Psoas muscle (tissue), 7 donors: ENCODE measurements at regions not wholly inside any gene's neighbourhood (a gene's known extent, or its start where the extent isn't known, plus 50 kb on each side); places are given as distances from the start of the nearest gene placed in this dataset.
"Not testable (repeated sequence)": the region's sequence is repeated elsewhere in the genome, so short reads cannot be mapped to it uniquely, and the experiment has no call there.

Source experiments
- ATAC-seq, 4 donors: fragments of 200-7000 bp; cut with Tn5 transposase; one replicate each; pipeline ENCODE4 v1.9.1; 2020; ENCODE audit warnings: moderate library complexity in 3 of 4, mild to moderate bottlenecking in 2 of 4
- DNase-seq, 2 donors: peaks; one replicate each; pipeline ENCODE4 v3.0.0-alpha.2; 2020
- H3K27ac ChIP-seq: fragments of 200-600 bp; one replicate; pipeline ENCODE4 v1.8.0; 2022
- H3K27me3 ChIP-seq, 3 donors: fragments of 200-600 bp in 1 of 3; one replicate each; pipeline versions ENCODE4 v1.6.1 to v1.8.0; 2013 to 2022; ENCODE audit warnings: low read length in 2 of 3, mild to moderate bottlenecking in 2 of 3, moderate library complexity in 1 of 3; ENCODE audit not compliant: insufficient read depth in 3 of 3
- H3K36me3 ChIP-seq, 2 donors: fragments of 200-600 bp in 1 of 2; one replicate each; pipeline versions ENCODE4 v1.6.1 to v1.8.0; 2013 to 2022; ENCODE audit warnings: low read depth in 1 of 2, mild to moderate bottlenecking in 1 of 2, moderate library complexity in 1 of 2; ENCODE audit not compliant: insufficient read depth in 1 of 2
- H3K4me1 ChIP-seq: fragments of 200-600 bp; one replicate; pipeline ENCODE4 v1.8.0; 2022
- H3K4me3 ChIP-seq: fragments of 200-600 bp; one replicate; pipeline ENCODE4 v1.8.0; 2022; ENCODE audit warnings: mild to moderate bottlenecking
- H3K9me3 ChIP-seq: fragments of 200-600 bp; one replicate; pipeline ENCODE4 v1.8.0; 2022
- CTCF ChIP-seq: fragments of 200-600 bp; IDR thresholded peaks from one replicate; pipeline ENCODE4 v1.8.0; 2022; ENCODE audit warnings: antibody characterized with exemption
- WGBS, 3 donors: extraction: QIAGEN DNeasy Blood & Tissue Kit; methylation state at CpG; one replicate each; pipeline versions ENCODE4 v1.1.6 to v1.1.7; 2013; 5-methylcytosine and 5-hydroxymethylcytosine counted together
- intact Hi-C, 2 donors: fragments of 100-400 bp; cut with DNase I; formaldehyde crosslinking; loops; one replicate each; pipeline versions ENCODE4 v1.11.0 to v1.14.2; 2022
- donor health status: healthy with polysubstance abuse.
- donor health status: DM: no; HTN: no; CAD: no; lungs with moderate emphysema.
- donor health status: Bipolar disorder and iron deficiency.
- donor health status: healthy.
- donor health status: DM: yes; HTN: yes; CAD: no.
- donor health status: DM: no; HTN: no; CAD: no.
- donor health status: DM: yes; HTN: yes; CAD: no.

GRCh38 chr5:164235300-164235891 is 730.0 kb downstream of the MAT2B start:
- intact Hi-C loops = no loop called here
- H3K4me1 ChIP-seq = no peaks in the 10 kb centered on the region
- no peak overlapping the region for H3K27ac ChIP-seq
- ATAC-seq (no peak), DNase-seq (no peak)
- no peaks in the 10 kb centered on the region for H3K36me3 ChIP-seq
- no peaks in the 10 kb centered on the region for H3K9me3 ChIP-seq
- TF ChIP-seq CTCF = no peak
- no peaks in the 10 kb centered on the region for H3K27me3 ChIP-seq
- H3K4me3 ChIP-seq = no peak overlapping the region
- 43 to 46% (median 45%) methylated on average over 3 of the region's 3 CpGs for WGBS, 3 donors

- H3K27ac ChIP-seq = no peak overlapping the region
- no peak for ATAC-seq
- no peaks in the 10 kb centered on the region for H3K9me3 ChIP-seq
- no peak for TF ChIP-seq CTCF
- H3K36me3 ChIP-seq = no peaks in the 10 kb centered on the region
- no peaks in the 10 kb centered on the region for H3K27me3 ChIP-seq
- intact Hi-C loops = no loop called here
- H3K4me3 ChIP-seq = no peak overlapping the region
- H3K4me1 ChIP-seq = no peaks in the 10 kb centered on the region
- DNase-seq = no peak
Measured at GRCh38 chr5:164237486-164237885, 732.1 kb downstream of the MAT2B start.

- H3K27ac ChIP-seq, DNase-seq, H3K36me3 ChIP-seq, H3K4me3 ChIP-seq, H3K27me3 ChIP-seq, H3K9me3 ChIP-seq, H3K4me1 ChIP-seq, intact Hi-C loops, ATAC-seq: not testable (repeated sequence)
Measured at GRCh38 chr5:164251781-164252180, 746.4 kb downstream of the MAT2B start.

- no peak for ATAC-seq
- H3K36me3 ChIP-seq = no peaks in the 10 kb centered on the region
- no peak overlapping the region for H3K4me3 ChIP-seq
- H3K27me3 ChIP-seq = no peaks in the 10 kb centered on the region
- 76 to 87% (median 86%) methylated on average over 3 of the region's 3 CpGs for WGBS, 3 donors
- no peaks in the 10 kb centered on the region for H3K9me3 ChIP-seq
- H3K4me1 ChIP-seq = no peaks in the 10 kb centered on the region
- no peak overlapping the region for H3K27ac ChIP-seq
- no peak for DNase-seq
- intact Hi-C loops = no loop called here
- no peak for TF ChIP-seq CTCF
Measured at GRCh38 chr5:164253764-164254163, 748.3 kb downstream of the MAT2B start.

- no peak for DNase-seq
- no peak for ATAC-seq
- H3K36me3 ChIP-seq = no peaks in the 10 kb centered on the region
- H3K4me1 ChIP-seq = no peaks in the 10 kb centered on the region
- no peaks in the 10 kb centered on the region for H3K9me3 ChIP-seq
- intact Hi-C loops = no loop called here
- H3K27ac ChIP-seq = no peak overlapping the region
- H3K4me3 ChIP-seq = no peak overlapping the region
- TF ChIP-seq CTCF = no peak
- H3K27me3 ChIP-seq = no peaks in the 10 kb centered on the region
- 76 to 83% (median 81%) methylated on average over 3 of the region's 3 CpGs for WGBS, 3 donors
Measured at GRCh38 chr5:164255598-164256213, 750.3 kb downstream of the MAT2B start.
